H1 (cell line): ENCODE measurements at regions not wholly inside any gene's neighbourhood (a gene's known extent, or its start where the extent isn't known, plus 50 kb on each side); places are given as distances from the start of the nearest gene placed in this dataset.

Experiments used
- CTCF ChIA-PET: fragments of 300-600 bp; sonication (Branson Sonifier 250); formaldehyde crosslinking; loops from one replicate; lab custom pipeline; 2021; ENCODE audit not compliant: partially characterized antibody; lab: Charles Lee
- POLR2A ChIA-PET: fragments of 300-600 bp; sonication (Branson Sonifier 250); formaldehyde crosslinking; loops from one replicate; lab custom pipeline; 2021; ENCODE audit warnings: inconsistent platforms; ENCODE audit not compliant: partially characterized antibody; lab: Charles Lee
- DNase-seq, 2 experiments: peaks; one replicate each; pipeline versions ENCODE4 v3.0.0 to v3.0.0-alpha.2; 2010 to 2022; ENCODE audit warnings: low spot score in 2 of 2, low read depth in 1 of 2, mixed read lengths in 1 of 2
- FAIRE-seq: peaks from 2 replicates; lab custom pipeline; 2011; peaks lifted over from hg19 to GRCh38; lab: Jason Lieb, UNC
- H2AFZ ChIP-seq: 2 replicates; pipeline ENCODE4 v1.8.1; 2012; ENCODE audit warnings: low read length, inconsistent platforms
- H2AK5ac ChIP-seq: 2 replicates; pipeline ENCODE4 v1.6.1; 2013; ENCODE audit warnings: low read depth, low read length
- H2BK120ac ChIP-seq: replicated peaks from 2 replicates; pipeline ENCODE3; 2013; ENCODE audit warnings: low read depth, low read length, inconsistent platforms
- H2BK12ac ChIP-seq: 2 replicates; pipeline ENCODE4 v1.6.1; 2013; ENCODE audit warnings: low read depth, low read length
- H2BK15ac ChIP-seq: 2 replicates; pipeline ENCODE4 v1.6.1; 2013; ENCODE audit warnings: low read length
- H2BK20ac ChIP-seq: 2 replicates; pipeline ENCODE4 v1.6.1; 2013; ENCODE audit warnings: low read length
- H2BK5ac ChIP-seq: 2 replicates; pipeline ENCODE4 v1.6.1; 2013; ENCODE audit warnings: low read depth, low read length
- H3K14ac ChIP-seq: 2 replicates; pipeline ENCODE4 v1.6.1; 2013; ENCODE audit warnings: inconsistent platforms; ENCODE audit not compliant: insufficient read length
- H3K18ac ChIP-seq: 2 replicates; pipeline ENCODE4 v1.6.1; 2013; ENCODE audit warnings: low read length; ENCODE audit errors: extremely low read depth
- H3K23ac ChIP-seq: 2 replicates; pipeline ENCODE4 v1.6.1; 2013; ENCODE audit warnings: inconsistent platforms; ENCODE audit not compliant: insufficient read length
- H3K23me2 ChIP-seq: 2 replicates; pipeline ENCODE4 v1.6.1; 2013; ENCODE audit warnings: low read depth, low read length
- H3K27ac ChIP-seq: 2 replicates; pipeline ENCODE4 v1.6.1; 2011; ENCODE audit warnings: low read depth, low read length, inconsistent platforms
- H3K27me3 ChIP-seq, 4 experiments: replicated peaks in 1 of 4; 1 replicate in 1 of 4; 2 replicates in 3 of 4; pipeline versions ENCODE4 v1.6.1 to v1.8.1; 2011 to 2013; ENCODE audit warnings: low read length in 3 of 4, mild to moderate bottlenecking in 3 of 4, inconsistent platforms in 2 of 4, mixed read lengths in 2 of 4, moderate library complexity in 1 of 4; ENCODE audit not compliant: control insufficient read depth in 3 of 4, insufficient read depth in 3 of 4; ENCODE audit errors: extremely low read depth in 1 of 4
- H3K36me3 ChIP-seq, 4 experiments: 2 replicates each; pipeline versions ENCODE4 v1.6.1 to v1.8.1; 2011 to 2013; ENCODE audit warnings: mild to moderate bottlenecking in 4 of 4, low read length in 3 of 4, moderate library complexity in 2 of 4, control low read depth in 1 of 4, inconsistent platforms in 1 of 4; ENCODE audit not compliant: insufficient read depth in 4 of 4, control insufficient read depth in 2 of 4
- H3K4ac ChIP-seq: replicated peaks from 2 replicates; pipeline ENCODE3; 2013; ENCODE audit warnings: low read length, low read depth, mixed read lengths, inconsistent platforms; ENCODE audit not compliant: insufficient read length
- H3K4me1 ChIP-seq, 4 experiments: replicated peaks in 1 of 4; 1 replicate in 1 of 4; 2 replicates in 3 of 4; pipeline versions ENCODE4 v1.6.1 to v1.8.1; 2011 to 2013; ENCODE audit warnings: low read length in 3 of 4, inconsistent platforms in 2 of 4, mixed read lengths in 1 of 4; ENCODE audit not compliant: insufficient read depth in 4 of 4, control insufficient read depth in 3 of 4
- H3K4me2 ChIP-seq, 2 experiments: 2 replicates each; pipeline versions ENCODE4 v1.6.1 to v1.8.1; 2011 to 2013; ENCODE audit warnings: low read depth in 2 of 2, low read length in 2 of 2, control low read depth in 1 of 2, inconsistent platforms in 1 of 2, mild to moderate bottlenecking in 1 of 2; ENCODE audit not compliant: insufficient read depth in 1 of 2
- H3K4me3 ChIP-seq, 4 experiments: fragments of 200-600, 300-600 bp in 1 of 4; sonication (generic), shearing (Covaris generic), sonication (Bioruptor Twin) in 1 of 4; 2 replicates each; pipeline versions ENCODE4 v1.5.1 to v1.8.1; 2011 to 2016; ENCODE audit warnings: low read length in 4 of 4, low read depth in 3 of 4, control low read depth in 2 of 4, inconsistent platforms in 2 of 4, mild to moderate bottlenecking in 2 of 4, mixed read lengths in 1 of 4, moderate library complexity in 1 of 4; ENCODE audit not compliant: insufficient read depth in 2 of 4; ENCODE audit errors: extremely low read depth in 1 of 4
- H3K56ac ChIP-seq: replicated peaks from 2 replicates; pipeline ENCODE3; 2013; ENCODE audit warnings: low read depth, mild to moderate bottlenecking, mixed read lengths, low read length, inconsistent platforms; ENCODE audit not compliant: insufficient read length
- H3K79me1 ChIP-seq: 2 replicates; pipeline ENCODE4 v1.6.1; 2013; ENCODE audit warnings: low read depth, low read length, control low read depth
- H3K79me2 ChIP-seq, 2 experiments: 2 replicates each; pipeline versions ENCODE4 v1.6.1 to v1.8.1; 2012 to 2013; ENCODE audit warnings: low read length in 2 of 2, mild to moderate bottlenecking in 2 of 2, inconsistent platforms in 1 of 2; ENCODE audit not compliant: insufficient read depth in 2 of 2, control insufficient read depth in 1 of 2
- H3K9ac ChIP-seq, 4 experiments: replicated peaks in 1 of 4; 1 replicate in 1 of 4; 2 replicates in 3 of 4; pipeline versions ENCODE4 v1.6.1 to v1.8.1; 2011 to 2013; ENCODE audit warnings: low read depth in 3 of 4, low read length in 3 of 4, control low read depth in 2 of 4, mild to moderate bottlenecking in 2 of 4, moderate library complexity in 2 of 4, inconsistent platforms in 1 of 4; ENCODE audit errors: extremely low read depth in 1 of 4
- H3K9me3 ChIP-seq, 2 experiments: 2 replicates each; pipeline versions ENCODE4 v1.6.1 to v1.8.1; 2012 to 2013; ENCODE audit warnings: mild to moderate bottlenecking in 2 of 2, moderate library complexity in 2 of 2, control low read depth in 1 of 2, inconsistent platforms in 1 of 2, low read depth in 1 of 2, low read length in 1 of 2, mixed read lengths in 1 of 2; ENCODE audit not compliant: insufficient read depth in 2 of 2
- H4K20me1 ChIP-seq, 2 experiments: replicated peaks in 1 of 2; 2 replicates each; pipeline versions ENCODE3 to v1.8.1; 2011 to 2013; ENCODE audit warnings: inconsistent platforms in 2 of 2, low read length in 2 of 2, mild to moderate bottlenecking in 1 of 2; ENCODE audit not compliant: insufficient read depth in 2 of 2, control insufficient read depth in 1 of 2
- H4K5ac ChIP-seq: 2 replicates; pipeline ENCODE4 v1.6.1; 2013; ENCODE audit warnings: low read length, low read depth, mixed read lengths, inconsistent platforms; ENCODE audit not compliant: insufficient read length
- H4K8ac ChIP-seq: 2 replicates; pipeline ENCODE4 v1.8.0; 2013; ENCODE audit warnings: mild to moderate bottlenecking, moderate library complexity, low read length, inconsistent platforms; ENCODE audit not compliant: insufficient read depth; ENCODE audit errors: extremely low read depth
- H4K91ac ChIP-seq: replicated peaks from 2 replicates; pipeline ENCODE3; 2013; ENCODE audit warnings: low read length, mixed read lengths, inconsistent platforms; ENCODE audit not compliant: insufficient read length
- TAF7 ChIP-seq: optimal IDR thresholded peaks from 2 replicates; pipeline ENCODE3; 2011; ENCODE audit warnings: low read depth, mild to moderate bottlenecking, inconsistent platforms, low read length, moderate library complexity, borderline replicate concordance
- WGBS, 2 experiments: shearing (Covaris generic) in 1 of 2; methylation state at CpG; one replicate each; pipeline versions ENCODE4 v1.1.6 to v1.1.7; 2013 to 2015; ENCODE audit warnings: low lambda C conversion rate in 2 of 2, mixed read lengths in 2 of 2, inconsistent platforms in 1 of 2, low coverage in 1 of 2, missing lambda C conversion rate in 1 of 2; ENCODE audit not compliant: insufficient replicate concordance in 2 of 2, insufficient coverage in 1 of 2, insufficient read length in 1 of 2; ENCODE audit errors: extremely low coverage in 1 of 2, missing lambda C conversion rate in 1 of 2; 5-methylcytosine and 5-hydroxymethylcytosine counted together
- TF ChIP-seq, protein P1 (sequence below): IDR thresholded peaks from 2 replicates; pipeline ENCODE4 v1.6.1; 2012; ENCODE audit warnings: inconsistent platforms
- TF ChIP-seq, protein P2 (sequence below): IDR thresholded peaks from 2 replicates; pipeline ENCODE4 v1.6.1; 2011; ENCODE audit warnings: low read depth, mild to moderate bottlenecking, low read length; ENCODE audit not compliant: insufficient read depth

DNA sequence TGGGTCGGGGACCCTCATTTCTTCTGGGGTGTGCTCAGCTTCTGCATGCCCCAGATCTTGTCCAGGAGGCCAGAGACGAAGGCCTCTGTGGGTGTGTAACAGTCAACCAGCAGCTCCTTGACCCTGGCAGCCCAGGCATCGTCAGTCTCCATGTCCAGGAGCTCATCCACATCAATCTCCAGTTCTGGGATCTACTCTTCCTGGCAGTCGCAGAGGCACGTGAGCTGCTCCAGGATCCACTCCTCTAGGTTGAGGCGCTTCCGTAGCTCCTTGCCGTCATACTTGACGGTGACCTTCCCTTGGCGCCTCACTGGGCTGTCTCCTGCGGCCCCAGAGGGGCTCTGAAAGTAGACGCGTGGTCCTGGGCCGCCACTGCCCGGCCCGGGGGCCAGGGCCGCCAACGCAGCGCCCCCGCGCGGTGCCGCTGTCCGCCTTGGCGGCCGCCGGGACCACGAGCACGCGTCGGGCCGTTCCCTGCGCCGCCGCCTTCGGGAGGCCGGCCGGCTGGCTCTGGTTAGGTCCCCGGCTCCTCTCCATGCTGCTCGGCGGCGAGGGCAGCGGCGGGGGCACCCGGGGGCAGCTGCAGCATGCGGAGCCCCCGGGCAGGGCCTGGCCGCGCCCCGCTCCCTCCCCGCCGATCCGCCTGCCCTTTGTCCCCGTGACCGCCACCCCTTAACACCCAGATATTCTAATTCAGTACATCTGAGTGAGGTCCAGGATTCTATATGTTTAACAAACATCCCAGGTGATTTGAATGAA is 170.5 kb downstream of the SEPTIN7 start:
- Histone ChIP-seq H2BK20ac (no peak overlapping the region), H4K91ac (no peak overlapping the region), H2BK15ac (no peak overlapping the region), H3K36me3 (no peaks in the 10 kb centered on the region), H3K14ac (no peak overlapping the region), H2AK5ac (no peak overlapping the region), H2AFZ (no peak overlapping the region), H3K27me3 (no peaks in the 10 kb centered on the region; a peak in 1 of 7 replicates), H3K27ac (no peak overlapping the region), H3K18ac (no peak overlapping the region), H3K4ac (no peak overlapping the region), H3K4me3 (no peak overlapping the region), H4K8ac (no peak overlapping the region), H3K23me2 (no peaks in the 10 kb centered on the region), H2BK12ac (no peak overlapping the region), H3K4me1 (no peaks in the 10 kb centered on the region; a peak in 1 of 7 replicates), H3K23ac (no peak overlapping the region), H4K5ac (no peak overlapping the region), H3K56ac (no peak overlapping the region), H2BK120ac (no peak overlapping the region), H3K79me1 (no peaks in the 10 kb centered on the region), H3K9ac (no peak overlapping the region), H3K79me2 (no peaks in the 10 kb centered on the region), H4K20me1 (no peaks in the 10 kb centered on the region), H3K9me3 (peaks cover 0 to 10% of the 10 kb centered on the region in 2 experiments; a peak in 2 of 4 replicates), H3K4me2 (no peak overlapping the region), H2BK5ac (no peak overlapping the region)
- POLR2A ChIA-PET = no interaction called here
- TF ChIP-seq, protein P1, sequence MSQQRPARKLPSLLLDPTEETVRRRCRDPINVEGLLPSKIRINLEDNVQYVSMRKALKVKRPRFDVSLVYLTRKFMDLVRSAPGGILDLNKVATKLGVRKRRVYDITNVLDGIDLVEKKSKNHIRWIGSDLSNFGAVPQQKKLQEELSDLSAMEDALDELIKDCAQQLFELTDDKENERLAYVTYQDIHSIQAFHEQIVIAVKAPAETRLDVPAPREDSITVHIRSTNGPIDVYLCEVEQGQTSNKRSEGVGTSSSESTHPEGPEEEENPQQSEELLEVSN = no peak
- TF ChIP-seq TAF7 = no peak
- TF ChIP-seq, protein P2, sequence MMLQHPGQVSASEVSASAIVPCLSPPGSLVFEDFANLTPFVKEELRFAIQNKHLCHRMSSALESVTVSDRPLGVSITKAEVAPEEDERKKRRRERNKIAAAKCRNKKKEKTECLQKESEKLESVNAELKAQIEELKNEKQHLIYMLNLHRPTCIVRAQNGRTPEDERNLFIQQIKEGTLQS = no peak
- DNase-seq = no peak
- WGBS, 2 experiments = 95% methylated on average over 21 of the region's 55 CpGs; no CpG with 5 or more reads in 1 of the 2 experiments
- no peak for FAIRE-seq
- CTCF ChIA-PET = interaction anchor here (0.6 to 1.6 kb wide), 4 partner anchors 13 to 318 kb away, joined by 3 to 5 read pairs (median 3); no protein-coding TSS in a partner anchor
